ENCODE measurements at regions not wholly inside any gene's neighbourhood (a gene's known extent, or its start where the extent isn't known, plus 50 kb on each side); places are given as distances from the start of the nearest gene placed in this dataset. TPM values are rescaled to one million over a fixed set of nuclear protein-coding genes. Genes with fewer than 3 reads are reported as not detected.

Small RNAs in the stretch of these regions (microRNA-seq; reads per million reads assigned to microRNA genes)
- gene RNA5SP142 (ENCODE audit: insufficient read depth, insufficient read length), result not detected

Small RNAs in the stretch of these regions (small RNA-seq; reads per million reads assigned to genes)
- 0 reads per million in 5 experiments for gene RNA5SP142
